ENCODE measurements at regions not wholly inside any gene's neighbourhood (a gene's known extent, or its start where the extent isn't known, plus 50 kb on each side); places are given as distances from the start of the nearest gene placed in this dataset.

DNA sequence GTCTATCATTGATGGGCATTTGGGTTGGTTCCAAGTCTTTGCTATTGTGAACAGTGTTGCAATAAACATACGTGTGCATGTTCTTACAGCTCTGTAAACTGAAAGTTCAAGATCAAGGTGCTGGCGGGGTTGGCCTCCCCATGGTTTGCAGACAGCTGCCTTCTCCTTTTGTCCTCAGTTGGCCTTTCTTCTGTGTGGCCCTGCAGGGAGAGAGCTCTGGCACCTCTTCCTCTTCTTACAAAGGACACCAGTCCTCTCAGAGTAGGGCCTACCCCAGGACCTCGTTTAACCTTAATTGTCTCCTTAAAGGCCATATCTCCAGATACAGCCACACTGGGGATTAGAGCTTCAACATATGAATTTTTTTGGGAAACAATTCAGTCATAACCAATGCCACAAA, 462.7 kb downstream of the TCERG1L start:
- TF ChIP-seq EZH2 (IDR thresholded peaks at IDR 0.05; ENCODE audit: insufficient read depth, poor library complexity, severe bottlenecking) (no peak), EZH2phosphoT487 (IDR thresholded peaks at IDR 0.05; ENCODE audit: insufficient read depth, low read depth) (no peak)
- Histone ChIP-seq H3K9me3 (ENCODE audit: low read depth) (peaks cover 5% of the 10 kb centered on the region), H3K9me2 (ENCODE audit: insufficient read depth) (no peaks in the 10 kb centered on the region), H4K20me1 (ENCODE audit: insufficient read depth) (no peaks in the 10 kb centered on the region), H3K9ac (no peak overlapping the region), H3K27ac (no peak overlapping the region), H3F3A (ENCODE audit: insufficient read depth) (no peaks in the 10 kb centered on the region), H3K4me3 (no peak overlapping the region), H3K4me1 (ENCODE audit: insufficient read depth) (no peaks in the 10 kb centered on the region), H3K4me2 (ENCODE audit: unreplicated experiment) (no peak overlapping the region), H2AFZ (no peak overlapping the region), H3K27me3 (replicated peaks; ENCODE audit: insufficient read depth) (no peaks in the 10 kb centered on the region), H3K36me3 (ENCODE audit: low read depth) (no peaks in the 10 kb centered on the region), H3K79me2 (ENCODE audit: insufficient read depth) (no peaks in the 10 kb centered on the region)
- in situ Hi-C loops (cut with MboI) = no loop called here
- 15 to 19% methylated on average over 3 of the region's 3 CpGs for WGBS, 2 experiments (ENCODE audit: low coverage in 1 of 2, low lambda C conversion rate in 2 of 2, missing lambda C conversion rate in 2 of 2)
- DNase-seq = no peak

DNA sequence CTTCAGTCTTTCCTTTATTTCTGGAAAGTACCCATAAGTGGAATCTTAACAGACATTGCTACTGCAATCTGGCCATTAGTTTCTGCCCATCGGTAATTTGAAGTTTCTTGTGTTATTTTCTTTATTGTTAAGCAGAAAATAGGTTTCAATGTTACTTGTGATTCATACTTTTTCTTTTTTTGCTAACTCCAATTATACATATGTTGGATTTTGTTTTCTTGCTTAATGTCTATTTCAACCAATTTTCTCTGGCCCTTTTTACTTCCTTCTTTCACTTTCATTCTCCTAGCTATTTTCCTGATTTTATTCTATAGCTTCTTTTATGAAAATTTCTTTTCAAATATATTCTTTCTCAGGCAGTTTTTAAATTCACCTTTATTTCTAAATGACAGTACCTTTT, 457.4 kb downstream of the TCERG1L start:
- in situ Hi-C loops (cut with MboI) = no loop called here
- TF ChIP-seq EZH2 (IDR thresholded peaks at IDR 0.05; ENCODE audit: insufficient read depth, poor library complexity, severe bottlenecking) = no peak
- TF ChIP-seq EZH2phosphoT487 (IDR thresholded peaks at IDR 0.05; ENCODE audit: insufficient read depth, low read depth) = no peak
- H3K36me3 ChIP-seq (ENCODE audit: low read depth) = no peaks in the 10 kb centered on the region
- H3K9ac ChIP-seq = no peak overlapping the region
- H3K9me2 ChIP-seq (ENCODE audit: insufficient read depth) = no peaks in the 10 kb centered on the region
- H3K27ac ChIP-seq = no peak overlapping the region
- no peaks in the 10 kb centered on the region for H4K20me1 ChIP-seq (ENCODE audit: insufficient read depth)
- peaks cover 9% of the 10 kb centered on the region for H3K9me3 ChIP-seq (ENCODE audit: low read depth)
- DNase-seq = peak; percentile 2
- no peaks in the 10 kb centered on the region for H3K4me1 ChIP-seq (ENCODE audit: insufficient read depth)
- no peak overlapping the region for H2AFZ ChIP-seq
- no peaks in the 10 kb centered on the region for H3K27me3 ChIP-seq (replicated peaks; ENCODE audit: insufficient read depth)
- no peak overlapping the region for H3K4me2 ChIP-seq (ENCODE audit: unreplicated experiment)
- 0 to 8% methylated on average over 1 of the region's 1 CpG for WGBS, 2 experiments (ENCODE audit: low coverage in 1 of 2, low lambda C conversion rate in 2 of 2, missing lambda C conversion rate in 2 of 2)
- no peaks in the 10 kb centered on the region for H3K79me2 ChIP-seq (ENCODE audit: insufficient read depth)
- no peaks in the 10 kb centered on the region for H3F3A ChIP-seq (ENCODE audit: insufficient read depth)
- no peak overlapping the region for H3K4me3 ChIP-seq

DNA sequence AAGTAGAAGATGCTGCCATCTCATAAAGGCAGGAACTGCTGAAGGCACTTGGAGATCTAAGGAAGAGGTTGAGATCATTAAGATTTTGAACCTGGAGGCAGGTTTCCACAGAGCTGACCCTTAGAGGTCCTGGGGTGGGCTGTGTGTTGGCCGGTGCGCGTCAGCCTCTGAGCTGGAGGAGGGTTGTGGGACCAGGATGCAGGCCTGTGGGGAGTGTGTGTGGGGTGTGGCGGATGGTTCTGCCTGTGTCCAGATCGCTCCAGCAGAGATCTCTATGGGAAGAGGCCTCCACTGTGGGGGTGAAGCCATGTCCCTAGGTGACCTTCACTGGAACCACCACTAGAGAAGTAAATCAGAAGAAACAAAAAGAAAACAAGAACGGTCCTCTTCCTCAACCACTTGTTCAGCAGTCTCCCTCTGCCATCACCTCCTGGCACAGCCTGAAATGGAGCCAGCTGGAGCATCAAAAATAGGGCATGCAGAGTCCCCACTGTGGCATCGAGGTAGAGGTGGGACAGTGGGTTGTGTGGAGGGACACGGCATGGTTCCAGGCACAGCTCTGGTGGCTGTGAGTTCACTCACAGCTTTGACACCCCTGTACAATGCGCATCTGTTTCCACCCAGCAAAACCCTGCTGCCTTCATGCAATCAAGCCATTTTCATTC, 453.8 kb downstream of the TCERG1L start:
- in situ Hi-C loops (cut with MboI) = no loop called here
- WGBS, 2 experiments (ENCODE audit: low coverage in 1 of 2, low lambda C conversion rate in 2 of 2, missing lambda C conversion rate in 2 of 2) = 32 to 38% methylated on average over 9 of the region's 9 CpGs
- TF ChIP-seq EZH2phosphoT487 (IDR thresholded peaks at IDR 0.05; ENCODE audit: insufficient read depth, low read depth) (no peak), EZH2 (IDR thresholded peaks at IDR 0.05; ENCODE audit: insufficient read depth, poor library complexity, severe bottlenecking) (no peak)

GRCh38 chr10:130858626-130859025, 452.9 kb downstream of the TCERG1L start:
- no peak for TF ChIP-seq EZH2 (IDR thresholded peaks at IDR 0.05; ENCODE audit: insufficient read depth, poor library complexity, severe bottlenecking)
- TF ChIP-seq EZH2phosphoT487 (IDR thresholded peaks at IDR 0.05; ENCODE audit: insufficient read depth, low read depth) = no peak
- Histone ChIP-seq H4K20me1 (ENCODE audit: insufficient read depth) (no peaks in the 10 kb centered on the region), H3K9ac (no peak overlapping the region), H3K9me2 (ENCODE audit: insufficient read depth) (no peaks in the 10 kb centered on the region), H3K4me3 (no peak overlapping the region), H3K4me2 (ENCODE audit: unreplicated experiment) (no peak overlapping the region), H3F3A (ENCODE audit: insufficient read depth) (no peaks in the 10 kb centered on the region), H3K9me3 (ENCODE audit: low read depth) (peaks cover 4% of the 10 kb centered on the region), H3K27me3 (replicated peaks; ENCODE audit: insufficient read depth) (no peaks in the 10 kb centered on the region), H3K79me2 (ENCODE audit: insufficient read depth) (no peaks in the 10 kb centered on the region), H3K36me3 (ENCODE audit: low read depth) (no peaks in the 10 kb centered on the region), H3K27ac (no peak overlapping the region), H3K4me1 (ENCODE audit: insufficient read depth) (no peaks in the 10 kb centered on the region), H2AFZ (no peak overlapping the region)
- in situ Hi-C loops (cut with MboI) = no loop called here
- WGBS, 2 experiments (ENCODE audit: low coverage in 1 of 2, low lambda C conversion rate in 2 of 2, missing lambda C conversion rate in 2 of 2) = 13 to 14% methylated on average over 2 of the region's 2 CpGs
- DNase-seq = no peak

More for the DNA sequence above, 453.8 kb downstream of the TCERG1L start:
- no peak for DNase-seq
- H3K4me3 ChIP-seq = no peak overlapping the region
- no peak overlapping the region for H2AFZ ChIP-seq
- no peaks in the 10 kb centered on the region for H3K79me2 ChIP-seq (ENCODE audit: insufficient read depth)
- H3K36me3 ChIP-seq (ENCODE audit: low read depth) = no peaks in the 10 kb centered on the region
- no peak overlapping the region for H3K27ac ChIP-seq
- no peak overlapping the region for H3K4me2 ChIP-seq (ENCODE audit: unreplicated experiment)
- H3K9me3 ChIP-seq (ENCODE audit: low read depth) = peaks cover 9% of the 10 kb centered on the region
- H4K20me1 ChIP-seq (ENCODE audit: insufficient read depth) = no peaks in the 10 kb centered on the region
- no peaks in the 10 kb centered on the region for H3K27me3 ChIP-seq (replicated peaks; ENCODE audit: insufficient read depth)
- no peaks in the 10 kb centered on the region for H3K4me1 ChIP-seq (ENCODE audit: insufficient read depth)
- H3K9ac ChIP-seq = no peak overlapping the region
- no peaks in the 10 kb centered on the region for H3F3A ChIP-seq (ENCODE audit: insufficient read depth)
- H3K9me2 ChIP-seq (ENCODE audit: insufficient read depth) = no peaks in the 10 kb centered on the region

Data from GM23248 (cell line).